ENCODE measurements at regions not wholly inside any gene's neighbourhood (a gene's known extent, or its start where the extent isn't known, plus 50 kb on each side); places are given as distances from the start of the nearest gene placed in this dataset.
"Not testable (repeated sequence)": the region's sequence is repeated elsewhere in the genome, so short reads cannot be mapped to it uniquely, and the experiment has no call there.

GRCh38 chr2:83233326-83233725, 1225.8 kb downstream of the SUCLG1 start:
- no peak for DNase-seq

- DNase-seq = no peak
Measured at GRCh38 chr2:83229443-83229842, 1229.6 kb downstream of the SUCLG1 start.

GRCh38 chr2:83224591-83225200, 1234.4 kb downstream of the SUCLG1 start:
- no peak for DNase-seq

GRCh38 chr2:83221258-83221657, 1237.8 kb downstream of the SUCLG1 start:
- DNase-seq = no peak

GRCh38 chr2:83217854-83218253, 1241.2 kb downstream of the SUCLG1 start:
- no peak for DNase-seq

GRCh38 chr2:83196225-83196624, 1262.9 kb downstream of the SUCLG1 start:
- DNase-seq = no peak

GRCh38 chr2:83191316-83191715, 1267.8 kb downstream of the SUCLG1 start:
- DNase-seq = no peak

GRCh38 chr2:83186105-83186760, 1272.8 kb downstream of the SUCLG1 start:
- no peak for DNase-seq

GRCh38 chr2:83180862-83181530, 1278.1 kb downstream of the SUCLG1 start:
- DNase-seq = not testable (repeated sequence)

GRCh38 chr2:83176539-83176938, 1282.5 kb downstream of the SUCLG1 start:
- no peak for DNase-seq

- DNase-seq = no peak
Measured at GRCh38 chr2:83172841-83173240, 1286.2 kb downstream of the SUCLG1 start.

- no peak for DNase-seq
Measured at GRCh38 chr2:83168377-83168776, 1290.7 kb downstream of the SUCLG1 start.

- no peak for DNase-seq
Measured at GRCh38 chr2:83162421-83162820, 1296.7 kb downstream of the SUCLG1 start.

- DNase-seq = no peak
Measured at GRCh38 chr2:83160571-83160970, 1298.5 kb downstream of the SUCLG1 start.

GRCh38 chr2:83155826-83156225, 1303.3 kb downstream of the SUCLG1 start:
- DNase-seq = no peak

- no peak for DNase-seq
Measured at GRCh38 chr2:83143946-83144345, 1315.1 kb downstream of the SUCLG1 start.

- no peak for DNase-seq
Measured at GRCh38 chr2:83142934-83143333, 1316.1 kb downstream of the SUCLG1 start.

GRCh38 chr2:83115606-83116005, 1343.5 kb downstream of the SUCLG1 start:
- DNase-seq = no peak

- no peak for DNase-seq
Measured at GRCh38 chr2:83115155-83115554, 1343.9 kb downstream of the SUCLG1 start.

GRCh38 chr2:83113953-83114352, 1345.1 kb downstream of the SUCLG1 start:
- DNase-seq = no peak

- DNase-seq = no peak
Measured at GRCh38 chr2:83112858-83113257, 1346.2 kb downstream of the SUCLG1 start.

GRCh38 chr2:83109284-83109683, 1349.8 kb downstream of the SUCLG1 start:
- no peak for DNase-seq

- DNase-seq = no peak
Measured at GRCh38 chr2:83106853-83107252, 1352.2 kb downstream of the SUCLG1 start.

GRCh38 chr2:83104202-83104601, 1354.9 kb downstream of the SUCLG1 start:
- no peak for DNase-seq
